HG03135 (cell line): ENCODE measurements at regions not wholly inside any gene's neighbourhood (a gene's known extent, or its start where the extent isn't known, plus 50 kb on each side); places are given as distances from the start of the nearest gene placed in this dataset.

Experiments used
- ATAC-seq: cut with Tn5 transposase; IDR thresholded peaks from one replicate; pipeline ENCODE4 v1.9.1; 2021; ENCODE audit warnings: mild to moderate bottlenecking, moderate library complexity; ENCODE audit not compliant: unreplicated experiment

DNA sequence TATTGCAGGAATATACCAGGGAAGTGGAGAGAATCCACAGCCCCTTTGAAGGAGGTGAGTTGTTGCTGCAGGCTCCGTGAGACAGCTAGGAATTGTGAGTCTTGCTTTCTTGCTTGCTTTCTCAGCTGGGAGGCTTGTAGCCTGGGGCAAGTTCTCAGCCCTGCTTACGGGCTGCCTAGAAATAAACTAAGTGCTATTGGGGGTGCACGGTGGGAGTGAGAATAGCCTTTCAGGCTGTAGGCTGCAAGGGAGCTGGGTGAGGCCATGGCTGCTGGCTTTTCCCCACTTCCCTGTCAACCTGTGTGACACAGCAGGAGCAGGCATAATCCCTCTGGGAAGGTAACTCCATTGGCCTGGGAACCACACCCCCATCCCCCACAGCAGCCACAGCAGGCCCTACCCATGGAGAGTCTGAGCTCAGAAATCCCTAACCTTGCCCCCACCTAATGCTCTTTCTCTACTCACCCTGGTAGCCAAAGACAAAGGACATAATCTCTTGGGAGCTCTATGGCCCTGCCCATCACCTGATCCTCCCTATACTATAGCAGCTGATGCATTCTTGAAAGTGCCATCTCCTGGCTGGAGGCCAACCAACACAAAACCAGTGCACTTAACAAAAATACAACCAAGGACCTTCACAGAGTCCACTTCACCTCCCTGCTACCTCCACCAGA lies 113.0 kb downstream of the MMRN1 start:
- ATAC-seq = no peak

DNA sequence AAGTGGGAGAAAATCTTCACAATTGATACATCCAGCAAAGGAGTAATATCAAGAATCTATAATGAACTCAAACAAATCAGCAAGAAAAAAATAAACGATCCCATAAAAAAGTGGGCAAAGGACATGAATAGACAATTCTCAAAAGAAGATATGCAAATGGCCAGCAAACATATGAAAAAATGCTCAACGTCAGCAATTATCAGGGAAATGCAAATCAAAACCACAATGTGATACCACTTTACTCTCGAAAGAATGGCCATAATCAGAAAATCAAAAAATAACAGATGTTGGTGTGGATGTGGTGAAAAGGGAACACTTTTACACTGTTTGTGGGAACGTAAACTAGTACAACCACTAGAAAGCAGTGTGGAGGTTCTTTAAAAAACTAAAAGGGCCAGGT lies 114.3 kb upstream of the CCSER1 start:
- ATAC-seq = no peak

DNA sequence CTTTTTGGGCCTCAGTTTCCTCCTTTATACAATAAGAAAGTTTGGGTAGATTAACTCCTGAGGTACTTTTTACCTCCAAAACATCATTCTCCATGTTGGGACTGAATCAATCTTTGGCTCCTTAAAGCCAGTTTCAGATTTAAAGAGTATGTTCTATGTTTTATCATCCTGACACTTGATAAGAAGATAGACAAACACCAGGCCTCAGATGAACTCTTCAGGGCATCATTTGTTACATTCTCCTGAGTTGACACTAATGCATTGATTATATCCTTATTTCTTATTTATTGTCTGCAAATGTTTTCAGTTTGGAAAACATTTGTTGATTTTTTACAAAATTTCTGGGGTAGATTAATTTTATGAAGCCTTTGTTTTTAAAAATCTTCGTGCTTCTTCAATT lies 102.7 kb upstream of the CCSER1 start:
- ATAC-seq = no peak

DNA sequence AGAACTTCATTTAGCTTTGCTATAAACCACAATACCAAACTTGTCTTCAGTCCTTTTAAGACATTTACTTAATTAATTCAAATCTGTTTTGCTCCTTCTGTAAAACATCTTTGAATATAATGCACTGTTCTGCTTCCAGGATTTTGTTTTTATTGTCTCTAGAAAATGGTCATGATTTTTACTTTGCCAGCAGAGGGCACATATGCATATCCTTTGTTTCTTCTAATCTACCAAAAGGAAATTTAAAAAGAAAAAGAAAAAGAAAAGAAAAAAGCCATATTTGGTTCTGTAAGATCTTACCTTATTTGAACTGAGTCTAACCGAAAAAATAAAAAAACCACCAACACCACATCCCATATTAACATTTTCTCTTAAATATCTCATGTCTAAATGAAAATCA lies 101.9 kb upstream of the CCSER1 start:
- ATAC-seq = no peak

DNA sequence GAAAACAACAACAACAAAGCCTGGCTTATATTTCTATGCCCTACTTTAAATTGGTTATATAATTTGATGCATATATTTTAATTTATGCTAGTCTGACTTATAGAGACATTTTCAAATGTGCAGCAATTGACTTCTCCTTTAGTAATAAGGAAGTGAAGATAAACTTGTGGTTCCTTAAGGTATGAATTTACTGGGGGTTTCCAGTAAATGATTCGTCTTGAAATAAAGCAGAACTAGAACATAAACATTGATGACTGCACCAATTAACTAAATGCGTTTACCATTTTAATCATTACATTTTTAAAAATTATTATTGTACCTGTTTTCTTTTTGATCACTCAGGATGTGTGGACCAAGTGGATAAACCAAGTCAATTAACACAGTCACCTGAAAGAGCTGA lies 99.6 kb upstream of the CCSER1 start:
- ATAC-seq = peak; percentile 92

DNA sequence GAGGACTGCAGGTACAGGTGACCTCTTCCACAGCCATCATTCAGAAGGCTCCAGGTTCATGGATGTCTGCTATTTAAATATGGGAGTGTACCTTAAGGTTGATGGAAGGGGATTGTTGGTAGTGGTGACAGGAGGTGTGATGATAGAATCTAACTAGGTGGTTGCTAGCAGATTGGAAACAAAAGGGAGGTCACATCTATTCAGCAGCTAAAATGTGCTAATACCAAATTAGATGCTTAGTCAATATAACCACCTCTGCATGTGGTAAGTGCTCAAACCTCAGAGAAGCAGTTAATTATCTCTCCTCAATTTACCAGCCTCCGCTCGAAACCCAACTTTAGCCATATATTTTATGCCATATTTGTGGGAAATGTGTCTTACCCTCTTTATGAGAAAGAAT lies 98.7 kb upstream of the CCSER1 start:
- no peak for ATAC-seq

DNA sequence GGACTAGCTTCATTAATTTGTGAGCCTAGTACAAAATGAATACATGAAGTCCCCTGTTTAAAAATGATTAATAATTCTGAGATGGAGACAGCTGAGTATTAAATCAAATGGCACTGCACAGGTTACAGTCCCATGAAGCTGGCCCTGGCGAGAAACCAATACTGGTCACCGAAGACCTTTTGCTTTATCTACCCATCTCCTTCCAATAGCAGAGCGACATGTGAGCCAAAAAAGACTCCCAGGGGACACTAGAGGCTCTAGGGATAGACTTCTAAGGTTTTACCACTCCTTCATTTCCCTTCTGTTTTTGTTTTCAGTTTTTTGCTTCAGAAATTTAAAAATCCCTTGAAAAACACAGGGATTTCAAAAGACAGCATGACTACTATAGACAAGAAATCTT lies 97.0 kb upstream of the CCSER1 start:
- ATAC-seq = no peak

DNA sequence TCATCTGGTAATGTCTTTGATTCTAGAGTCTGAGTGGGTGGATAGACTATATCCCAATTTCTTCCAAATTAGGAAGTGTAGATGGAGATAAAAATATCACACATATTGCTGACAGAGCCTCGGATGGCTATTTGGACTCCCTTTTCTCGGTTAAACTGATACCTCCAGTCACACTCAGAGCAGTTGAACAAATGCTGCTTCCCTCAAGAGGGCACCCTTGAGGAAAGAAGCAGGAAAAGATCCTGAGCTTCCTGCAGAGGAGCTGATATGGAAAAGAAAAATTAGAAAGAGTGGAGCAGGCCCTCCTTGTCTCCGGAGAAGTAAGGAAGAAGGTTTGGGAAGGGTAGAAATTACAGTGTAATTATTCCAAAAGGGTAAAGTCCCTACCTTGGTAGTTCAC lies 96.2 kb upstream of the CCSER1 start:
- ATAC-seq = no peak

DNA sequence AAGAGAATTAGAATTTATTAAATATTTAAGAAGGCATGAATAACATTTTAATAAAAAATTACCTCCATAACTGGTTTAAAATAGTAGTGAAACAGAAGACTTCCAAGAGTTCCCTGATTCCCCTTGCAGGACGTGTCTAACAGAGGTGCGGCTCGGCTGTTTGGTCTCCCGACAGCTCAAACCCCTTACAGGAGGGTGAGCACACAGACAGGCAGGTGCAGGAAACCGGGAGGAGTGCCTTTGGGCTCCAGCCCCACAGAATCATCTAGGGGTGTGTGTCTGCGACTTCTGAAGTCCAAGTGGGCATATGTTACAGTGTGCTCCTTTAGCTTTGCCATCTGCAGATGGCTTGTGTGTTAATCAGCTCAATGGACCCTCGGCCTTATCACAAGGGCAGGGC lies 88.1 kb upstream of the CCSER1 start:
- ATAC-seq = no peak

DNA sequence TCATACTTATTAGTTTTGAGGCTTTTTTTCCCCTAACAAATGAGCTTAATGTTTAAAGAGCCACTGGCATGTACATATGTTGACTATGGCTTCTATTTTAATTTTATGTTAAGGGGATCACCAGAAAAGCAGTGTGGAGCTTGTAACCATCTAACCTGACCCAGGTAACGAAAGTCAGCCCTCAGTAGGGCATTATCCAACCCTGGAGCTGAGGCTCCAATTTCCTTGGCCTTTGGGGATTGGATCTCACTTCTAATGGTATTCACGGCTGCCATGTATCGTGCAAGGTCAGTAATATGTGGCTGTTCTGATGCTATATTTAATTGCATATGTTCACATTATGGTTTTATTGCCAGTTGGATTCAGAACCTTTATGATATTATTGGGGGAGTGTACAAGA lies 75.2 kb upstream of the CCSER1 start:
- ATAC-seq = no peak

DNA sequence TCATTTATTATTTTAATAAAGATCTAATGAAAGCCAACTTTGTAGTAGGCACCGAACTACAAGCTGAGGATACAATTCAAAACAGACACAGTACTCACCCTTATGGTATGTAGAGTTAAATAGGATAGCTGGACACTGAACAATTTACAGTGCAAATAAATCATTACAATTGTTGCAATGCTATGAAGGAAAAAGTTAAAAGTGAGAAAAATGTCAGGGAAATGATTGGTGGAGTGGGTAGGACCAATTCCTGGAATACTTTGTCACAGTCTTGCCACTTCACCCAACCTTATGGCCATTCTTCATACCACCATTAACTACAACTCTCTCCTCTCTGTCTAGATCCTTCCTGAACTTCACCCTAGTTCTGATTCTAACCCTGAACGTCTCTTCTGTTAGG lies 70.1 kb upstream of the CCSER1 start:
- no peak for ATAC-seq

DNA sequence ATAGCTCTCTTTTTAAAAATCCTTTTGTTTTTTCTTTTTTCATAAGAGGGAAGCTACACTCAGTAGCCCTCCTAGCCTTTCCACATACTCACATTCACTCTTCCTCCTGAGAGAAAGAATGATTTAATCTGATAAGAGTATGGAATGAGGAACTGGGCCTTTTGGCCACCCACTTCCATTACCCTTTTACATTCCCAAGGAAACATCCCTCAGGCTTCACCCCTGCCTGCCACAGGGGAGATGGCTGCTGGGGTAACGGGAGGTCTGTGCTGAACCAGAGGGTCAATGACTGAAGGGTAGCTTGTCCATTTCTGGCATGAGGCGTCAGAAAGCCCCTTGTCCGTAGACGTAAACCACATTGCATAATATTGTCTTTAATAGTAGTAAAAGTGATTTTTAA lies 67.2 kb upstream of the CCSER1 start:
- no peak for ATAC-seq

DNA sequence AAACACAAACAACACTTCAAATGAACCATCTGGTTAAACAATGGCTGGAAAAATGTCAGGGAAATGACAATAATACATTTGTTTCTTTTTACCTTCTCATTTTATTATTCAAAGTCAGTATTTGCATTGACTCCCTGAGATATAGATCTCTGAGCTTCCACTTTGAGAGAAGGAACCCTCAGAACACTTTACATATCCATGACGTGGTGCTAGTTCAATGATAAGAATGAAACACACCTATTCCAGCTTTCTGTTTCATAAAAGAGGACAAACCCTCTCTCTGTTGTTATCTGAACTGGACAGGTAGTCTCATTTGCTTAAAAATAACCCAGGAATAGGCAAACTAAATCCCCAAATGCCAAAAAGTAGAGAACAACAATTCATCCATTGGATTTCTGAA lies 65.3 kb upstream of the CCSER1 start:
- no peak for ATAC-seq

DNA sequence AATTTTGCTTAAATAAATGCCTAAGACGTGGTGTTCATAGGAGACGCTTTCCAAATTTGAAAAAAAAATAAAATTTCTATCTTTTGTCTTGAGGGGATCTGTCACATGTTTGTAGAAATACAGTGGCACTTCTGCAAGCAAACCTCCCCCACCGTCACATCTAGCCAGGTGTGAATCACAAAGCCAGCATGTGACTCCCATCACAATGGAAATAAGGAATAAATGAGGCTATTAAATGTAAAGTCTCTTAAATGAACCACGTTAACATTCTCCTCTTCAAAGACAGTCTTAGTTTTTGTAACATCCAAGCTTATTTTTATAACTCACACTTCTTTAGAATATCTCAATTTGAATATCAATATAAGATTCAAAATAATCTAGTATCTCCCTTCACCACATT lies 63.0 kb upstream of the CCSER1 start:
- ATAC-seq = no peak

DNA sequence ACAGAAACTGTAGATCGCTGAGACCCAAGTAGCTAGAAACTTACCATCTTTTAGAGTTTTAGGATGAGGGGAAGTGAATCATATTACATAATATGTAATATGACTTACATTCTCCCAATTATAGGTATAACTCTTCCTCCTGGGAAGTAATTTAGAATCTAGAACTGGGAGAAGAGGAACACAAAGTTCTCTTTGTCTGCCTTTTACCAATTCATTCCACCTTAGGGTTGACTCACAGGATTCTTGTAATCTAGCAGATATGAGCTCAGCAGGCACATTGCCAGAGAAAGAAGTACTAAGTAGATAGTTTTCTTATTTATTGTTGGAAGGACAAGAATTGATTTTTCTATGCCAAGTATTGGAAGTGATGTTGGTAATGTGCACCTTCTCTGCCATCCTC lies 58.0 kb upstream of the CCSER1 start:
- ATAC-seq = no peak

DNA sequence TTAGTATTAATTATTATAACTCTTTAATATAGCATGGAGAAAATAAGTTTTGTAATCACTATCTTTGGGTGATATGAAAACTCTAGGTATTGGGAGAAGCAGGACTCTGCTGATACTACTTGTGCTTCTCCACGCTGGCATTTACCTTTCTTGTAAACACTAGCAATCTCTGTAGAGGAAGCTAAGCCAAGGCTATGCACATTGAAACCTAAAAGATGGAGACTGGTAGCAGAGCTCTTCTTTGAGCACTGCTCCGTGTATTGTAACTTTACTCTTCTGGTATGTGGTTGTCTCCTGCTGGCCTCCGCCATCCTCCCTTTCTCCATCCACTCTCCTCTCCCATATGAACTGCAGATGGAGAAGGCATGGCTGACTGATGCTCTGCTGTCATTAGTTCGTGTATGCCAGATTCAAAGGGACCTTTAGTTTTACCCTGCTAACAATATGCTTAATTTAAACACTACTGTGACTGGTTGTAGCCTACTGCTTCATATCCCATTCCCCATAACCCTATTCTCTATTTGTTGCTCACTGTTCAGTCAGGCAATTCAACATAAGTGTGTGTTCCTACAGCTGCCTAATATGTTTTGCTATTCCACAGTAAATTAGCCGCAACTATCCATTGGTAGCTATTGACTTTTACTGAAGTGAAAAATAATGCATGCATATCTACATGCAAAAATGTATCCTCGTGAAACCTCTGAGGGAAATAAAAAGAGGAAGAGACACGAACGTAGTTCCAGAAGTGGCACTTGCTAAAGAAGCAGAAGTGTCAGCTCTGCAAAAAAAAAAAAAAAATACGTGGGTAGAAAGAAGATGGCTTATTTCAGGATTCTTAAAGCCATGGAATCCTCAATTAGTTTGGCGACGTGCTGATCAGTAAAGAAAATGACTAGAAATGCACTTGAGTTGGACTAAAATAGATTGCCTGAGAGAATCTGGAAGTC lies 55.6 kb upstream of the CCSER1 start:
- no peak for ATAC-seq

DNA sequence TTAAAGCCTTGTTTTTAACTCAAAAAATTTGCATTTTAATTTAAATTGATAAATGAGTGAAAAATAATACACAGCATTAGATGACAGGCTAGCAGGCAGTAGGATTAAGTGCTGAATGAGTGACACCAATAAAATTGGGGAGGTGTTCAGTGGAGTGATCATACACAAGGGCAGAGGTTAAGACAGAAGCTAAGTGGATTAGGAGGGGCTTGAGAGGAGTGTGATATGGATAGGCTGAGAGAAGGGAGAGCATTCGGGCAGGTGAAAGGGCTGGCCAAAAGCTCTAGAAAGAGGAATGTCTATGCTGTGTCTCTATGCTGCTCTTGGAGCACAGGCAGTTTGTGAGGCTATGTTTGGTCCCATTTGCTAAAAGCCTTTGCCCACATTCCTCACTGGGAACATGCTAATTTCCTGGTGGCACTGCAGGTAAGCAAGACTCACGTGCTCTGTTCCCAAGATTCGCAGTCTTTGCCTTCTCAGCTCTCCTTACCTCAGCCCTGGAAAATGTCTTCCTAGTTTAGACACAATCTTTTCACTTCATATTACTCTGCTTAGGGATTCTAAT lies 52.8 kb upstream of the CCSER1 start:
- ATAC-seq = no peak
